Astrocyte (in vitro differentiated cells and primary cell): ENCODE measurements at regions not wholly inside any gene's neighbourhood (a gene's known extent, or its start where the extent isn't known, plus 50 kb on each side); places are given as distances from the start of the nearest gene placed in this dataset.

Experiments used
- DNase-seq: peaks from one replicate; pipeline ENCODE4 v3.0.0-alpha.2; 2010; ENCODE audit warnings: low read depth
- FAIRE-seq: peaks from 2 replicates; lab custom pipeline; 2011; peaks lifted over from hg19 to GRCh38; lab: Jason Lieb, UNC
- H2AFZ ChIP-seq: 2 replicates; pipeline ENCODE4 v1.6.0; 2012; ENCODE audit warnings: low read depth, low read length, inconsistent platforms
- H3K27ac ChIP-seq: 2 replicates; pipeline ENCODE4 v1.5.1; 2011; ENCODE audit warnings: low read depth, low read length, inconsistent platforms
- H3K27me3 ChIP-seq: 2 replicates; pipeline ENCODE4 v1.6.0; 2011; ENCODE audit warnings: low read length, inconsistent platforms; ENCODE audit not compliant: insufficient read depth
- H3K36me3 ChIP-seq: 2 replicates; pipeline ENCODE4 v1.5.1; 2011; ENCODE audit warnings: low read length, inconsistent platforms; ENCODE audit not compliant: insufficient read depth
- H3K4me1 ChIP-seq: 2 replicates; pipeline ENCODE4 v1.5.1; 2011; ENCODE audit warnings: low read length, inconsistent platforms; ENCODE audit not compliant: insufficient read depth
- H3K4me2 ChIP-seq: 2 replicates; pipeline ENCODE4 v1.6.0; 2012; ENCODE audit warnings: low read length, inconsistent platforms
- H3K4me3 ChIP-seq: 2 replicates; pipeline ENCODE4 v1.5.1; 2011; ENCODE audit warnings: low read depth, mild to moderate bottlenecking, low read length, inconsistent platforms; ENCODE audit not compliant: insufficient read depth
- H3K79me2 ChIP-seq: 2 replicates; pipeline ENCODE4 v1.6.0; 2012; ENCODE audit warnings: mild to moderate bottlenecking, low read length, inconsistent platforms; ENCODE audit not compliant: insufficient read depth
- H3K9ac ChIP-seq: 2 replicates; pipeline ENCODE4 v1.6.0; 2012; ENCODE audit warnings: mild to moderate bottlenecking, low read length, inconsistent platforms
- H3K9me3 ChIP-seq: 2 replicates; pipeline ENCODE4 v1.5.1; 2012; ENCODE audit warnings: low read depth, mild to moderate bottlenecking, low read length, inconsistent platforms; ENCODE audit not compliant: insufficient read depth
- H4K20me1 ChIP-seq: 2 replicates; pipeline ENCODE4 v1.6.0; 2012; ENCODE audit warnings: low read length, inconsistent platforms; ENCODE audit not compliant: insufficient read depth
- H3K27ac Mint-ChIP-seq: one replicate; pipeline ENCODE4 v1.8.0; 2021; ENCODE audit warnings: mild to moderate bottlenecking, mixed read lengths; ENCODE audit not compliant: unreplicated experiment
- H3K27me3 Mint-ChIP-seq: one replicate; pipeline ENCODE4 v1.8.0; 2021; ENCODE audit warnings: low read depth, mixed read lengths; ENCODE audit not compliant: unreplicated experiment
- H3K36me3 Mint-ChIP-seq: one replicate; pipeline ENCODE4 v1.8.0; 2021; ENCODE audit warnings: low read depth, mixed read lengths; ENCODE audit not compliant: unreplicated experiment
- H3K4me1 Mint-ChIP-seq: one replicate; pipeline ENCODE4 v1.8.0; 2021; ENCODE audit warnings: low read depth, mixed read lengths; ENCODE audit not compliant: unreplicated experiment
- H3K4me3 Mint-ChIP-seq: one replicate; pipeline ENCODE4 v1.8.0; 2021; ENCODE audit warnings: mild to moderate bottlenecking, moderate library complexity, mixed read lengths; ENCODE audit not compliant: unreplicated experiment
- H3K9me3 Mint-ChIP-seq: one replicate; pipeline ENCODE4 v1.8.0; 2021; ENCODE audit warnings: mild to moderate bottlenecking, mixed read lengths; ENCODE audit not compliant: unreplicated experiment
- EZH2 ChIP-seq: IDR thresholded peaks from 2 replicates; pipeline ENCODE4 v1.6.1; 2012; ENCODE audit warnings: mild to moderate bottlenecking, low read length, inconsistent platforms; ENCODE audit not compliant: insufficient read depth
- TF ChIP-seq, protein P1 (sequence below): IDR thresholded peaks from 2 replicates; pipeline ENCODE4 v1.5.1; 2011; ENCODE audit warnings: low read depth, mild to moderate bottlenecking, inconsistent platforms, low read length, moderate library complexity; ENCODE audit not compliant: insufficient read depth

DNA sequence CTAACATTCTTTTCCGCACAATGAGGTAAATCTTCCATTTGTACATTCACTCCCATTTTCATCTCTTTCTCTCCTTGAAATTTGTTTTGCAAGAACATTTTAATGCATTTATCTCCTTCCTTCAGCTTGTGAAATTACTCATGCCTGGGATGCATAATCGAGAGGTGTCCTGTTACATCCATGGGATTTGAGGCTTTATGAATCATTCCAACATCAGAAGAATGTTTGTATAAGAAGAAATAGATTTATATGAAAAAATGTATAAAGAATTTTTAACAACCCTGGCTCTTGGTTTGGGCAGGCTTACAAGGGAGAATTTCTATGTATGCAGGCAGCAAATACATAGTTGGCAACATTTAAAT lies 93.2 kb upstream of the MBNL1 start:
- TF ChIP-seq, protein P1, sequence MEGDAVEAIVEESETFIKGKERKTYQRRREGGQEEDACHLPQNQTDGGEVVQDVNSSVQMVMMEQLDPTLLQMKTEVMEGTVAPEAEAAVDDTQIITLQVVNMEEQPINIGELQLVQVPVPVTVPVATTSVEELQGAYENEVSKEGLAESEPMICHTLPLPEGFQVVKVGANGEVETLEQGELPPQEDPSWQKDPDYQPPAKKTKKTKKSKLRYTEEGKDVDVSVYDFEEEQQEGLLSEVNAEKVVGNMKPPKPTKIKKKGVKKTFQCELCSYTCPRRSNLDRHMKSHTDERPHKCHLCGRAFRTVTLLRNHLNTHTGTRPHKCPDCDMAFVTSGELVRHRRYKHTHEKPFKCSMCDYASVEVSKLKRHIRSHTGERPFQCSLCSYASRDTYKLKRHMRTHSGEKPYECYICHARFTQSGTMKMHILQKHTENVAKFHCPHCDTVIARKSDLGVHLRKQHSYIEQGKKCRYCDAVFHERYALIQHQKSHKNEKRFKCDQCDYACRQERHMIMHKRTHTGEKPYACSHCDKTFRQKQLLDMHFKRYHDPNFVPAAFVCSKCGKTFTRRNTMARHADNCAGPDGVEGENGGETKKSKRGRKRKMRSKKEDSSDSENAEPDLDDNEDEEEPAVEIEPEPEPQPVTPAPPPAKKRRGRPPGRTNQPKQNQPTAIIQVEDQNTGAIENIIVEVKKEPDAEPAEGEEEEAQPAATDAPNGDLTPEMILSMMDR: no peak
- no peak for TF ChIP-seq EZH2
- no peaks in the 10 kb centered on the region for H3K9me3 Mint-ChIP-seq
- peak overlapping the region; percentile 62 for H3K27ac ChIP-seq
- no peak overlapping the region for H3K4me3 Mint-ChIP-seq
- H3K79me2 ChIP-seq: no peaks in the 10 kb centered on the region
- H3K36me3 ChIP-seq: no peaks in the 10 kb centered on the region
- no peaks in the 10 kb centered on the region for H3K27me3 ChIP-seq
- H3K9ac ChIP-seq: peak overlapping the region; percentile 56
- H3K4me1 ChIP-seq: peaks cover 28% of the 10 kb centered on the region
- FAIRE-seq: peak; percentile 81
- H3K27me3 Mint-ChIP-seq: no peaks in the 10 kb centered on the region
- no peaks in the 10 kb centered on the region for H4K20me1 ChIP-seq
- peak overlapping the region; percentile 72 for H3K4me2 ChIP-seq
- peaks cover 39% of the 10 kb centered on the region for H3K4me1 Mint-ChIP-seq
- peak; percentile 96 for DNase-seq
- no peaks in the 10 kb centered on the region for H3K36me3 Mint-ChIP-seq
- peak overlapping the region; percentile 13 for H3K27ac Mint-ChIP-seq
- no peak overlapping the region for H2AFZ ChIP-seq
- H3K9me3 ChIP-seq: no peaks in the 10 kb centered on the region
- peak overlapping the region; percentile 15 for H3K4me3 ChIP-seq

DNA sequence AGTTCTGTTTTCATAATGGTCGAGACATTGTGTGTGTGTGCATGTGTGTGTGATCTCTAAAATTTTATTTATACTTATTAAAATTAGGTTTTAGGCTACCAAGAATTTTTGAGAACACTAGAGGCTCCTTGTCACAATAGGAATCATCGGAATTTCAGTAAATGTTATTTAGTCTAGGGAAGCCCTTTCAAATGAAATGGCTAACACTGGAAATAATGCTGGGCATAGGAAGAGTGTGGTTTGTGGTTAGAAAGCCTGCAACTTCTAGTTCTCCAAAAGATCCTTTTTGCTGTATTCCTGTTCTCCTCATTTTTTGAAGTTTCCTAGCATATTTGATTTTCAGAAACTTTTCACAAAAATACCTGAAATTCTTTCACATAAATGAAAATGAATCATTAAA lies 92.5 kb upstream of the MBNL1 start:
- TF ChIP-seq EZH2: no peak
- TF ChIP-seq, protein P1: no peak
- Mint-ChIP-seq H3K27me3 (no peaks in the 10 kb centered on the region), H3K36me3 (no peaks in the 10 kb centered on the region), H3K4me1 (peaks cover 39% of the 10 kb centered on the region), H3K9me3 (no peaks in the 10 kb centered on the region), H3K27ac (peak overlapping the region; percentile 91), H3K4me3 (peak overlapping the region; percentile 18)
- H3K4me1 ChIP-seq: peaks cover 28% of the 10 kb centered on the region
- H3K9ac ChIP-seq: peak overlapping the region; percentile 56
- H3K27me3 ChIP-seq: no peaks in the 10 kb centered on the region
- peak overlapping the region; percentile 72 for H3K4me2 ChIP-seq
- no peaks in the 10 kb centered on the region for H3K36me3 ChIP-seq
- no peak for FAIRE-seq
- H3K27ac ChIP-seq: peak overlapping the region; percentile 62
- no peaks in the 10 kb centered on the region for H4K20me1 ChIP-seq
- DNase-seq: peak; percentile 85
- H2AFZ ChIP-seq: no peak overlapping the region
- no peaks in the 10 kb centered on the region for H3K9me3 ChIP-seq
- H3K4me3 ChIP-seq: peak overlapping the region; percentile 15
- H3K79me2 ChIP-seq: no peaks in the 10 kb centered on the region

DNA sequence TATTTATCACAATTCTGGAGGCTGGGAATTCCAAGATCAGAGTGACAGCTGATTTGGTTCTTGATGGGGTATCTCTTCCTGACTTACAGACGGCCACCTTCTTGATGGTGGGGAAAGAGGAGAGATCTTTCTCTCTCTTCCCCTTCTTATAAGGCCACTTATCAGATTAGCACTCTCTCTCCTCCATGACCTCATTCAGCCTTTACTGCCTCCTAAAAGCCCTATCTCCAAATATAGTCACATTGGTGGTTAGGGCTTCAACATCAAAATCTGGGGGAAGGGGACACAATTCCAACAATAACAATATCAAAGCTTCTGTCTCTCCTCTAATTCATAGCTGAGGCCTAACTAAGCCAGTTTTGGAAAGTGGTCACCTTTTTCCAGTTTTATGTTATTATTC lies 91.7 kb upstream of the MBNL1 start:
- Histone ChIP-seq H3K4me3 (no peak overlapping the region), H3K9ac (no peak overlapping the region), H3K4me1 (peaks cover 28% of the 10 kb centered on the region), H3K27ac (no peak overlapping the region), H3K9me3 (no peaks in the 10 kb centered on the region), H4K20me1 (no peaks in the 10 kb centered on the region), H3K4me2 (peak overlapping the region; percentile 72), H3K79me2 (no peaks in the 10 kb centered on the region), H3K36me3 (no peaks in the 10 kb centered on the region), H2AFZ (no peak overlapping the region), H3K27me3 (no peaks in the 10 kb centered on the region)
- TF ChIP-seq, protein P1: no peak
- no peak for TF ChIP-seq EZH2
- H3K36me3 Mint-ChIP-seq: no peaks in the 10 kb centered on the region
- H3K27ac Mint-ChIP-seq: peak overlapping the region; percentile 91
- DNase-seq (peak; percentile 21), FAIRE-seq (no peak)
- H3K4me3 Mint-ChIP-seq: no peak overlapping the region
- H3K9me3 Mint-ChIP-seq: no peaks in the 10 kb centered on the region
- H3K27me3 Mint-ChIP-seq: no peaks in the 10 kb centered on the region
- H3K4me1 Mint-ChIP-seq: peaks cover 39% of the 10 kb centered on the region
